ENCODE measurements at regions not wholly inside any gene's neighbourhood (a gene's known extent, or its start where the extent isn't known, plus 50 kb on each side); places are given as distances from the start of the nearest gene placed in this dataset.
A peak's percentile ranks its signal among the peaks of the same experiment; 100 is the strongest.

DNA sequence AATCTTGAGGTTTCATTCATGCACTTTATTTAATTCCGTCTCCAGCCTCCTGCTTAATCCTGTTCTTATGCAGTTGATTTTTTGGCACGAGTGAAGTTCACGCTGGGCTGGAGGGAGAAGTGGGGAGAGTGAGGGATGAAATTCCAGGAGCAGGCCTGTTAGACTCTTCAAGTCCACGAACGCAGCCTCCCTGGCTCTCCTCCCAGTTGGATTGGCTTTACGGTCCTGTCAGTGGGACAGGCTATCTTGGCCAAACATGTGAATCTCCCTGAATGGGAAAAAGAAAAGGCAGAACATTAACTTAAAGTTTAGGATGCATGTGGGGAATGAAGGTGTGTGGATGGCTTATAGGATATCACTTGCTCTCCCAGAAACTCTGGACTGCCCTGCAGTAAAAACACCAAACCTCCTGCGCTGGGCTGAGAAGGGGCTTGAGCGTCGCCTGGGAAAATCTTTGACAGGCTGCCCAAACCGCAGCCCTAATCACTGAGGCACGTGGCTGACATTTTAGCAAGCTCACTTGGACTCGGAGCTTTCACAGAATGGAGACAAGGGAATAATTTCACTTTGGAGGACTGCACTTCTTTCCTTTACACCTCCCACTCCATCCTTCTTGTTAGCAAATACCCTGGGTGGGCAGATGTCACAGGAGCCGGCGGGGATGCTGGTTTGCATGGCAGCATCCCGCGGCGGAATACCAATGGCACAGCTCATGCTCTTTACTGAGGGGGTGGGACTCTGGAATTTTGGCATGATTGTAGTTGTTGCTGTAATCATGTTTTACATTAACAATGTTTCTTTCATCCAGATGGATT is 93.9 kb downstream of the ACKR3 start:
- Histone ChIP-seq H3K27ac (ENCODE audit: low read depth, low read length) (peak overlapping the region; percentile 79), H2AFZ (ENCODE audit: low read length) (no peak overlapping the region)

GRCh38 chr2:236664136-236664535 is 94.5 kb downstream of the ACKR3 start:
- Histone ChIP-seq H3K4me3 (ENCODE audit: insufficient read depth, low read length) (no peak overlapping the region), H3K27me3 (ENCODE audit: insufficient read depth, low read length) (no peaks in the 10 kb centered on the region), H3K4me1 (ENCODE audit: insufficient read depth, low read length) (peaks cover 48% of the 10 kb centered on the region), H2AFZ (ENCODE audit: low read length) (no peak overlapping the region), H3K4me2 (ENCODE audit: insufficient read depth, low read length) (peak overlapping the region; percentile 72), H3K9me3 (ENCODE audit: low read depth, low read length) (peaks cover 3% of the 10 kb centered on the region), H3K36me3 (ENCODE audit: insufficient read depth, low read length) (no peaks in the 10 kb centered on the region), H4K20me1 (ENCODE audit: insufficient read depth, low read length) (no peaks in the 10 kb centered on the region), H3K27ac (ENCODE audit: low read depth, low read length) (peak overlapping the region; percentile 79), H3K79me2 (ENCODE audit: insufficient read depth, low read length) (no peaks in the 10 kb centered on the region)
- TF ChIP-seq, protein P1, sequence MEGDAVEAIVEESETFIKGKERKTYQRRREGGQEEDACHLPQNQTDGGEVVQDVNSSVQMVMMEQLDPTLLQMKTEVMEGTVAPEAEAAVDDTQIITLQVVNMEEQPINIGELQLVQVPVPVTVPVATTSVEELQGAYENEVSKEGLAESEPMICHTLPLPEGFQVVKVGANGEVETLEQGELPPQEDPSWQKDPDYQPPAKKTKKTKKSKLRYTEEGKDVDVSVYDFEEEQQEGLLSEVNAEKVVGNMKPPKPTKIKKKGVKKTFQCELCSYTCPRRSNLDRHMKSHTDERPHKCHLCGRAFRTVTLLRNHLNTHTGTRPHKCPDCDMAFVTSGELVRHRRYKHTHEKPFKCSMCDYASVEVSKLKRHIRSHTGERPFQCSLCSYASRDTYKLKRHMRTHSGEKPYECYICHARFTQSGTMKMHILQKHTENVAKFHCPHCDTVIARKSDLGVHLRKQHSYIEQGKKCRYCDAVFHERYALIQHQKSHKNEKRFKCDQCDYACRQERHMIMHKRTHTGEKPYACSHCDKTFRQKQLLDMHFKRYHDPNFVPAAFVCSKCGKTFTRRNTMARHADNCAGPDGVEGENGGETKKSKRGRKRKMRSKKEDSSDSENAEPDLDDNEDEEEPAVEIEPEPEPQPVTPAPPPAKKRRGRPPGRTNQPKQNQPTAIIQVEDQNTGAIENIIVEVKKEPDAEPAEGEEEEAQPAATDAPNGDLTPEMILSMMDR (IDR thresholded peaks at IDR 0.05; ENCODE audit: extremely low read depth, low read depth, low read length): no peak
- DNase-seq (ENCODE audit: insufficient read length, low spot score, missing footprints): no peak

More for the DNA sequence above, 93.9 kb downstream of the ACKR3 start:
- TF ChIP-seq, protein P1 (IDR thresholded peaks at IDR 0.05; ENCODE audit: extremely low read depth, low read depth, low read length): no peak
- H3K36me3 ChIP-seq (ENCODE audit: insufficient read depth, low read length): no peaks in the 10 kb centered on the region
- peaks cover 48% of the 10 kb centered on the region for H3K4me1 ChIP-seq (ENCODE audit: insufficient read depth, low read length)
- no peaks in the 10 kb centered on the region for H4K20me1 ChIP-seq (ENCODE audit: insufficient read depth, low read length)
- peak overlapping the region; percentile 16 for H3K4me3 ChIP-seq (ENCODE audit: insufficient read depth, low read length)
- peak overlapping the region; percentile 72 for H3K4me2 ChIP-seq (ENCODE audit: insufficient read depth, low read length)
- no peaks in the 10 kb centered on the region for H3K79me2 ChIP-seq (ENCODE audit: insufficient read depth, low read length)
- peak; percentile 89 for DNase-seq (ENCODE audit: insufficient read length, low spot score, missing footprints)
- peaks cover 3% of the 10 kb centered on the region for H3K9me3 ChIP-seq (ENCODE audit: low read depth, low read length)
- H3K27me3 ChIP-seq (ENCODE audit: insufficient read depth, low read length): no peaks in the 10 kb centered on the region

DNA sequence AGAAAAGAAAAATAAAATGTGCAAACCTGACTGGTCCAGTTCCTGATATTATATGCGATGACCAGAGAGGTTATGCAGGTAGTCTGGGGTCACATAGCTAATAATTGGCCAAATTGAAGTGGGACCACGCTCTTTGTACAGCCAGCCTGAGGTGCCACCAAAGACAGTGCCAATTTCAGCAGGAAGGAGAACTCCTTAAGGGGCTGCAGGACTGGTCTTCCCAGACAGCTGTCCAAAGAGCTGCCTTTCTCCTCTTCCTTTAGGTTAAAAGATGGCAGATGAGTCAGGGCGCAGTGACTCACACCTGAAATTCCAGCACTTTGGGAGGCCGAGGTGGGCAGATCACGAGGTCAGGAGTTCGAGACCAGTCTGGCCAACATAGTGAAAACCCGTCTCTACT is 95.5 kb downstream of the ACKR3 start:
- Histone ChIP-seq H3K79me2 (ENCODE audit: insufficient read depth, low read length) (no peaks in the 10 kb centered on the region), H4K20me1 (ENCODE audit: insufficient read depth, low read length) (no peaks in the 10 kb centered on the region), H2AFZ (ENCODE audit: low read length) (no peak overlapping the region), H3K4me2 (ENCODE audit: insufficient read depth, low read length) (no peak overlapping the region), H3K27me3 (ENCODE audit: insufficient read depth, low read length) (no peaks in the 10 kb centered on the region), H3K27ac (ENCODE audit: low read depth, low read length) (no peak overlapping the region), H3K4me1 (ENCODE audit: insufficient read depth, low read length) (peaks cover 47% of the 10 kb centered on the region), H3K4me3 (ENCODE audit: insufficient read depth, low read length) (no peak overlapping the region), H3K36me3 (ENCODE audit: insufficient read depth, low read length) (no peaks in the 10 kb centered on the region), H3K9me3 (ENCODE audit: low read depth, low read length) (peaks cover 3% of the 10 kb centered on the region)
- TF ChIP-seq, protein P1 (IDR thresholded peaks at IDR 0.05; ENCODE audit: extremely low read depth, low read depth, low read length): no peak
- no peak for DNase-seq (ENCODE audit: insufficient read length, low spot score, missing footprints)

- H3K4me3 ChIP-seq (ENCODE audit: insufficient read depth, low read length): no peak overlapping the region
- TF ChIP-seq, protein P1 (IDR thresholded peaks at IDR 0.05; ENCODE audit: extremely low read depth, low read depth, low read length): no peak
- no peak overlapping the region for H3K4me2 ChIP-seq (ENCODE audit: insufficient read depth, low read length)
- peaks cover 3% of the 10 kb centered on the region for H3K9me3 ChIP-seq (ENCODE audit: low read depth, low read length)
- no peaks in the 10 kb centered on the region for H4K20me1 ChIP-seq (ENCODE audit: insufficient read depth, low read length)
- H2AFZ ChIP-seq (ENCODE audit: low read length): no peak overlapping the region
- no peak overlapping the region for H3K27ac ChIP-seq (ENCODE audit: low read depth, low read length)
- DNase-seq (ENCODE audit: insufficient read length, low spot score, missing footprints): peak; percentile 75
- H3K36me3 ChIP-seq (ENCODE audit: insufficient read depth, low read length): no peaks in the 10 kb centered on the region
- H3K27me3 ChIP-seq (ENCODE audit: insufficient read depth, low read length): peaks cover 4% of the 10 kb centered on the region
- H3K4me1 ChIP-seq (ENCODE audit: insufficient read depth, low read length): peaks cover 42% of the 10 kb centered on the region
- no peaks in the 10 kb centered on the region for H3K79me2 ChIP-seq (ENCODE audit: insufficient read depth, low read length)
Measured at GRCh38 chr2:236665572-236666118, 96.0 kb downstream of the ACKR3 start.
